Activated CD4-positive, CD25-positive, alpha-beta regulatory T cell treated with anti-CD3 and anti-CD28 coated beads, Interleukin-2, amount 50 U/mL, for 24 hours (primary cell): ENCODE measurements at regions not wholly inside any gene's neighbourhood (a gene's known extent, or its start where the extent isn't known, plus 50 kb on each side); places are given as distances from the start of the nearest gene placed in this dataset.
"Not testable (repeated sequence)": the region's sequence is repeated elsewhere in the genome, so short reads cannot be mapped to it uniquely, and the experiment has no call there.

ENCODE experiments used
- ATAC-seq, 2 donors: fragments of 150-1000 bp; cut with Tn5 transposase; one replicate each; pipeline ENCODE4 v1.10.0; 2021; ENCODE audit warnings: mild to moderate bottlenecking in 1 of 2, moderate library complexity in 1 of 2

DNA sequence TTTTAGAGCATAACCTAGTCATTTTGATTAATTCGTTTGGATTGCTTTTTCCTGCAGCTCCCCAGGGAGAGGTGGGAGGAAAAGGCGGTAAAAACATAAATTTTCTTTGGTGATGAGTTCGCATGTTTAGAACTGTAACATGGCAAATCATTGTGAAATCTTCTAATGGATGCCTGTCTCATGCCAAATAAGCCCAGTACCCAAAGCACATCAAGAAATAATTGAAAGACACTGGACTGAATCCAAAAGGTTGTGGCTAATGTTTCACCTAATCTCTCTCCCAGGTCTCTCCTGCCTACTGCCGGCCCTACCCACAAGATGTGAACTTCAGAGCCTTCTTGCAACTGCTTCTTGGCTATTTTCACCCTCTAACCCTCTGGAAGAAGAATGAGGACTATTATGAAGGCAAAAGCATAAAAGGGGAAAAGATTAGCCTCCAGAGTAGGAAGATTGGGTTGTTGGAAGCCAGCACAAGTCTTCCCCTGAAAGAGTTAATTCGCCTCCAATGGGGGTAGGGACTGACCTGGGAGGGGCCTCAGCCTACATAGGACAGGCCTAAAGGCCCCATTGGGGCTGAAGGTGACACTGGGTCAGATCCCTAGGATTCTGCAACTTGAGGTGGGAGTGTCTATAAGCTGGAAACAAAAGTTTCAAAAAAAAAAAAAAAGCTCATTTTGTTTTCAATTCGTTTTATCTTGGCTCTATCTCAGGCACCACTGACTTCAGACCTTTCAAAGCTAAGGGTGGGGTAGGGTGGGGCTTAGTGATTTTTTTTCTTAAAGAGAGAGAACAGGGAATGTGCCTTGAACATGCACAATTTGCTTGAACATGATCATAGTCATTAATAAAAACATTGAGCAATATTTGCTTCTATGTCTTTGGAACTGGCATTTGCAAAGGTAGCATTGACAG, 278.6 kb upstream of the KLF3 start:
- no peak for ATAC-seq

DNA sequence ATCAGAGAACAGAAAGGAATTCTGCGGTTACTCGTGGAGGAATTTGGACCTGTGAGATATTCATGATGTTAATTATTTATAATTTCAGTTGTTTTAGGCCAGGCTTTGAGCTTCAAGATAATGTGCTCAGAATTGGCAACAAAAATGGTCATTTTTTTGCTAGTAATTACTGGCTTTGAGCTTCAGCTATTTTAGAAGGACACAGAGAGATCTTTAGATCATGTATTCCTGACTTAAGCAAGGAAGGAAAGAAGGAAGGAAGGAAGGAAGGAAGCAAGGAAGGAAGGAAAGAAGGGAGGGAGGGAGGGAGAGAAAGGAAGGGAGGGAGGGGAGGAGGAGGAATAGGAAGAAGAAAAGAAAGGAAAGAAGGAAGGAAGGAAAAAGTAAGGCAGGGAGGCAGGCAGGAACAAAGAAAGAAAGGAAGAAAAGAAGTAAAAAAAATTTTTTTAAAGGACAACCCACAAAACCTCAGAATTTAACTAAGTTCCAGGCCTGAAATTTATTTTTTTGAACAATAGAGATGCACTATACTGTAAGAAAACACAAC, 277.9 kb upstream of the KLF3 start:
- no peak for ATAC-seq

DNA sequence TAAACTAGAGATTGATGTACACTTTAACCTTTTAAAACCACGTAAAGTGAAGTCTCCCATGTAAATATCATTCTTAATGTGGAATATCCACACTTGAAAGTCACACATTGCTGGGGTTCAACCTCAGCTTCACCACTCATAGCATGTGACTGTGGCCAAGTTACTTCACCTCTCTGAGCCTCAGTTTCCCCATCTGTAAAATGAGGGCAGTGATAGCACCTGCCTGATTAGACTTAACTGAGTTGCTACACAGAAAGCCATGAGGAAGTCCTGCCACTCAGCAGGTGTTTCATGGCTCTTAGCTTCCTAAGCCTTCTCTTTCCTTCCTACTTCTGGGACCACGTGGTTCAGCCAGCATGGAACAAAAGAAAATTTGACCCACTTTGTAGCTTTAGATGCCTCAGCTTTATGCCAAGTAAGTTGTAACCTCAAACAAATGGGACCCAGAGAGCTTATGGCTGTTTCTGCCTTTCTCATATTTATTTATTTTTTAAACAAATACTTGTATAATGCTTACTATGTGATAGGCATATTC, 277.3 kb upstream of the KLF3 start:
- ATAC-seq: no peak

DNA sequence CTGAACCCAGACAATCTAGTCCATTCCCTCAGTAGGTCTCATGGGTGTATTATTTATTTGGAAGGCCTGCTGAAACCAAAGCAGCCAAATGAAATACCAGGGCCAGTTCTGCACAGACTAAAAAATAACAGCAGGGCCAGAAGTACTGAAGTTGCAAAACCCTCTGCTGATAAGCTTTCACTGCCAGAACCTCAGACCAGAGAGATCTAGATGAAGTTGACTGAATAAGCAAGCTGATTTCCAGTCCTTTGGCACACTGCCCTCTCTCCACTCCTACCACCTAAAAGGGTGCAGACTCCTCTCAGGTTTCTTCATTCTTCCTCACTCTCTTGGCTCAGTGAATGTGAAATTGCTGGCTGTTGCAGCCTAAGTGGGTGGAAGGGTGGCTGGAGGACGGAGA, 276.7 kb upstream of the KLF3 start:
- ATAC-seq: no peak

DNA sequence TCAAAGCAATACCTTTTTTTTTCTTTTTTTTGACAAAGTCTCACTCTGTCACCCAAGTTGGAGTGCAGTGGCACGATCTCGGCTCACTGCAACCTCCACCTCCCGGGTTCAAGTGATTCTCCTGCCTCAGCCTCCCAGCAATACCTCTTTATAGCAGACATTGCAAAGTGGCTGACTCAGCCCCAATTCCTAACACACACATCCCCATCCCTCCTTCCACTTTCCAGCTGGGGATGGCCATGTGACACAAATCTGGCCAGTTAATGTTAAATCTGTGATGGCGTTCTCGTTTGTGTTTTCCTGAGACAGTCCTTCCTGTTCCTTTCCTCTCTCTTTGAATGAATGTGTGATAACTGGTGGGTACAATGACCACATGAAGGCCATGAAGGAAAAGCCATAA, 276.2 kb upstream of the KLF3 start:
- no peak for ATAC-seq

DNA sequence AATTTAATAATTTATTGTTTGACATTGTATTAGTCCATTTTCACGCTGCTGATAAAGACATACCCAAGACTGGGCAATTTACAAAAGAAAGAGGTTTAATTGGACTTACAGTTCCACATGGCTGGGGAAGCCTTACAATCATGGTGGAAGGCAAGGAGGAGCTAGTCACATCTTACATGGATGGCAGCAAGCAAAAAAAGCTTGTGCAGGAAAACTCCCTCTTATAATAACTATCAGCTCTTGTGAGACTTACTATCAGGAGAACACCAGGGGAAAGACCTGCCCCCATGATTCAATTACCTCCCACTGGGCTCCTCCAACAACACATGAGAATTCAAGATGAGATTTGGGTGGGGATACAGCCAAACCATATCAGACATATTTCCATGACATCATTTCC, 275.1 kb upstream of the KLF3 start:
- not testable (repeated sequence) for ATAC-seq

DNA sequence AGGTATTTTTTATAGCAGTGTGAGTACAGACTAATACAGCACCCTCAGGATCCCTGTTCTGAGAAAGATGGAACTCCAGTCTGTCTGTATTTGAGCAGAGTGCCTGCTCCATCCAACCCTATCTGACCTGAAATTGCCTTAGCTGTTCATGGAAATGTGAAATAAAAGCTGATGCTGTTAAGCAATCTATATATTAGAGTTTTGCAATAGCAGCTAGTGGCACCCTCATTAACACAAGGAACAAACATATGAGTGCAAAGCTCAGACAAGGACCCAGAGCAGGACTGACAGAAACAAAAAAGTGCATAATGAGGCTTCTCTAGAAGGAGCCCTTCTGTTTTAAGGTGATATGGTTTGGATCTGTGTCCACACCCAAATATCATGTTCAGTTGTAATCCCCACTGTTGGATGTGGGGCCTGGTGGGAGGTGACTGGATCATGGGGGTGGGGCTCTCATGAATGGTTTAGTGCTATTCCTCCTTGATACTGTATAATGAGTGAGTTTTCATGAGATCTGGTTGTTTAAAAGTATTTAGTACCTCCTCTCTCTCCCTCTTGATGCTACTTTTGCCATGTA, 272.9 kb upstream of the KLF3 start:
- no peak for ATAC-seq

DNA sequence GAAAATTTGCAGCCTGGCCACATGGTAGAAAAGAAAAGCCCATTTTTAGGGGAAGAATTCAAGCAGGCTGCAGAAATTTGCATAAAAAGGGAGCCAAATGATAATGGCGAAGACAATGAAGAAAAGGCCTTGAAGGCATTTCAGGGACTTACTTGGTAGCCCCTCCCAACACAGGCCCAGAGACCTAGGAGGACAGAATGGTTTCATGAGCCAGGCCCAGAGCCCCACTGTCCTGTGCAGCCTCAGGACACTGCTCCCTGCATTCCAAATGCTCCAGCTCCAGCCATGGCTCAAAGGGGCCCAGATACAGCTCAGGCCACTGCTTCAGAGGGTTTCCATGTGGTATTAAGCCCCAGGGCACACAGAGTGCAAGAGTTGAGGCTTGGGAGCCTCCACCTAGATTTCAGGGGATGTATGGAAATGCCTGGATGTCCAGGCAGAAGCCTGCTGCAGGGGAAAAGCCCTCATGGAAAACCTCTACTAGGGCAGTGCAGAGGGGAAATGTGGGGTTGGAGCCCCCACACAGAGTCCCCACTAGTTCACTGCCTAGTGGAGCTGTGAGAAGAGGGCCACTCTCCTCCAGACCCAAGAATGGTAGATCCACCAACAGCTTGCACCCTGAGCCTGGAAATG, 271.7 kb upstream of the KLF3 start:
- ATAC-seq: no peak

DNA sequence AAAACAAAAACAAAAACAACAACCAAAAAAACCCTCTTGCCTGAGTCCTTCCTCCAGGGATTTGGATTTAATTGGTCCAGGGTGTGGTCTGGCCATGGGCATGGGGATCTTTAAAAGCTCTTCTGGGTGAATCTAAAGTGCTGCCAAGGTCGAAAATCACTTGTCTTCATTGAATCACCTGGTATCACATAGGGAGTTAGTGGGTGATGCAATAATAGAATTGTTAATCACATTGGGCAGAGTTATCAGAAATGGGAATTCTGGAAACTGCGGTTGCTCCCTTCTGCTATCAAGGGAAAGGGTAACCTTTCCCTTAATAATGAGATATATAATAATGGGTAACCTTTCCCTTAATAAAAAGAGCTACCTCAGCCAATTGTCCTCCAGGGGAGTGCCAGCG, 267.9 kb upstream of the KLF3 start:
- no peak for ATAC-seq

DNA sequence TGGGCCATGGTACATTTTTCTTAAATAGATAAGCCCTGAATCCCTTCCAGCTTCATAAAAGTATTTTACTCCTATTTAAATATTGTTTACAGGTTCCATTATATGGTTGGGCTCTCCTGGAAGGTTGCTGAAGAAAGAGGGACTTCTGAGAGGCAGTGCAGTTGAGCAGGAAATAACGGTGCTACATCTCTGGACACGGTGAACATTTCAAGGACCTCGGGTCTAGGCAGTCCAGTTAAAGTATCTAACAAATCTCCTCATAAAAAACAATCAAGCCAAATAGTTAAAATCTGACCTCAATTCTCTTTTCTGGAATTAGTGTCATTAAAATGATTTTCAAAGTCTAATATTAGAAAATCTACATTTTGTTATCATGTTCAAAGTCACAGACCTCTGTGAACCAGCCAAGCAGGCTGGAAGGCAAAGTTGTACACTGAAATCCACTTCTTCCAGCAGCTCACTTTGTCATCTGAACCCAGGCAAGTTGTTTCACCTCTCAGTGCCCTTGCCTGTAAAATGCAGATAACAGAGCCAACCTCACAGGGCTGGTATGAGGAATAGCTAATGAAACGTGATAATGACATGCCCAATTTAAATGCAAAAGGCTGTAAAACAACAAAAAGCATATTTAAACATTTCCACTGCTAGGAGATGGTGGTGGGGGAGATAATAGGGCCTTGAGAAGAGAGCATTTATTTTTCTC, 267.0 kb upstream of the KLF3 start:
- ATAC-seq: no peak

DNA sequence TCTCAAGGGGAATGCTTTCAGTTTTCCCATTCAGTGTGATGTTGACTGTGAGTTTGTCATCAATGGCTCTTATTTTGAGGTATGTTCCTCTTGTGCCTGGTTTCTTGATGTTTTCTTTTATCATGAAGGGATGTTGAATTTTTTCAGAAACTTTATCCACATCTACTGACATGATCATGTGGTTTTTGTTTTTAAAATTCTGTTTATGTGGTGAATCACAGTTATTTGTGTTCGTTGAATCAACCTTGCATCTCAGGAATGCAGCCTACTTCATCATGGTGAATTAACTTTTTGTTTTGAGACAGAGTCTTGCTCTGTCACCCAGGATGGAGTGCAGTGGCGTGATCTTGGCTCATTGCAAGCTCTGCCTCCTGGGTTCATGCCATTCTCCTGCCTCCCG, 263.1 kb upstream of the KLF3 start:
- ATAC-seq: no peak

DNA sequence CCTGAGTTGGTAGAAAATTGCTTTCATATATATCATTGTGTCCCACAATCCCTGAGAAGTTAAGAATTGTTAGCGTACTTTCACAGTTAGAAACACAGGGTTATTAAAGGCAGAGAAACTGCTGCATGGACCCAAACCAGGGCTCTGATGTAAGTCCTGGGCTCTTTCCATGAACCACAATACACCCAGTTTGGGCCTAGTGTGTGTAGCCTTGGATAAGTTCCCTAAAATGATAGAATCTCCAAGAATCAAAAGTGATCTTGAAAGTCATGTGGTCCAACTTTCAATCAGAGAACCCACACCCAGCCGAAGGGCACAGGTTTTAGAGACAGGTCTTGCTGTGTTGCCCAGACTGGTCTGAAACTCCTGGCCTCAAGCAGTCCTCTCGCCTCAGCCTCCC, 257.8 kb upstream of the KLF3 start:
- no peak for ATAC-seq

DNA sequence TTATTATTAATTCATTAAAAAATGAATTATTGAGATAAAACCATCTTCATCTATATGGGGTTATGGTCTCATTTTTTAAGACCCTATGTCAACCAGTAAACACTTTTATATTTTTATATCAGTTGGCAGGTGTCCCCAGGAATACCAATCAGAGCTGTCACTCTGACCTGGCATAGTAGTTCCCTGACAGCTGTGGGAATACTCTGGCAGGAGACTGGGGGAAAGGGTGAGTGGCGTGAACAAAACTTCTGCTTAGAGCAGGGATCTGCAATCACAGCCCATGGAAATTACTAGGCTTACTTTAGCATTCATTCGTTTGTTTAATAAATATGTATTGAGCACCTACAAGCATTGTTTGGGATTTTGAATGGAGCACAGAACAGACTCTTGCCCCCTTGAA, 254.1 kb upstream of the KLF3 start:
- no peak for ATAC-seq

DNA sequence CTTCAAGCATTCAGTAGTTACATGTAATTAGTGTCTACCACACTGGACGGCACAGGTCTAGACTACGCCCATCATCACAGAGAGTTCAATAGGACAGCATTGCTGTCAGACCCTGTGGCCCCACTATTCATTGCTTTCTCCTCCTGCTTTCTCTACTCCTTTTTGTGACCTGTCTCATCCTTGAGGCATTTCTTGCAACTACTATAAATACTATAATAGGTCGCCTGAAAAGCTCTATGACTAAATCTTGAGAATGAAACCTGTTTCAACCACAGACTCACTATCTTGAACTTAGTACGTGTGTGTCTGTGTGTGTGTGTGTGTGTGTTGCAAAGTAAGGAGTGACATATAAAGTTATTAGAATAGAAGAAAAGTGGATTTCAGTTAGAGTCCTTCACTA, 252.9 kb upstream of the KLF3 start:
- peak; percentile 60 to 68 for ATAC-seq

DNA sequence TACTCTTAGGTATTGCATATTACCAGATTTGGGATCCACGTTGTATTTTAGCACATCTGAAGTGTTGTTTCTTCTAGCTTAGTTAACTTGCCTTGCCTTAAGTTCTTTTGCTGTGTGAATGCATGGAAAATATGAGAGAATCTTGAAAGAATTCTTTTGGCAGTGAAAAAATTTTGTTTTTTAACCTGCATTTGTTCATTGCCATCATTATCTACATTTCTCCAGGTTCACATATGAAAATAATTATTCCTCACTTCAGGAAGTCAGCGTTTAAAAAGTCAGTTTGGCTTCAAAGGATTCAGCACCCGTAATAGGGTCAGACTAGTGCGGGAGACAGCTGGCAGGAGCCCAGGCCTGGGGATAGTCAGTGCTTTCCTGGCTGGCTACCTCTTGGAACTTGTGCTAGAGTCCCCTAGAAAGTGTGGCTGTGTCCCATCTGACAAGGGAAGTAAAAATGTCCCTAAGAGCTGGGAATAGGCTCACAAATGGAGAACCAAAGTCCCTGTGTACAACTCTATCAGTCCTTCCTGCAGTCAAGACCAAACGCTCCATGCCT, 251.9 kb upstream of the KLF3 start:
- no peak for ATAC-seq

DNA sequence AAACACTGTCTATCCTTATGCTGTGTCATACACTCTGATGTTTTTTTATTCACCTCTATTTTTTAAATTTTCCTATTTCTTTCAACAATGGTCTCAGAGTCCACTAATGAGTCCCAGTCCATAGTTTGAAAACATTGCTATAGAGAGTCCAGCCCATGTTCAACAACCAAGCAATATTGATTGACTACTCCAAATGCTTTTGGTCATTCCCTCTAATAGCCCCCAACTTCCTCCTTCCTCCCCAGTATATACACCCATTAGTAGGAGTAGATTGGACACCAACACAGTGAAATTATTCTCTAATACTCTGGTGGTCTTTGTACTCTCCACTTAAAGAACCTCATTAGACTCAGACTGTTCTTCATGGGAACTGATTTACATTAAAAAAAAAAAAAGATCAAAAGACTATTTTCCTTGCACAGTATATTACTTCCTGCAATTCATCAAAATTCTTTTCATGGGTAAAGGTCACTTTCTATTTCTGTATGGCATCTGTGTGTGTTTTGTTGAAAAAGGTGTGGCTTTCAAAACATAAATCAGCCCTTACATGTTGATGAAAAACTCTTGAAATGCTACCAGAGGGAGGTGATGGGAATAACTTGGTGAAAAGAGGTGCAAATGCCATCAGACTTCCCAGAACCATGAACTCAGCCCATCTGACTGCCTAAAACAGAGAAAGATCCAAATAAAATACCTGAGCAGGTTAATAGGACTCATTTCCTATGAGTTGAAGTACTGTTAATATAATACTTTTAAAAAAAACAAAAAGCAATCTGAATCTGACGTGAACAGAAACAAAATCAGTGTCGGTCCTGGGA, 250.3 kb upstream of the KLF3 start:
- ATAC-seq: no peak

DNA sequence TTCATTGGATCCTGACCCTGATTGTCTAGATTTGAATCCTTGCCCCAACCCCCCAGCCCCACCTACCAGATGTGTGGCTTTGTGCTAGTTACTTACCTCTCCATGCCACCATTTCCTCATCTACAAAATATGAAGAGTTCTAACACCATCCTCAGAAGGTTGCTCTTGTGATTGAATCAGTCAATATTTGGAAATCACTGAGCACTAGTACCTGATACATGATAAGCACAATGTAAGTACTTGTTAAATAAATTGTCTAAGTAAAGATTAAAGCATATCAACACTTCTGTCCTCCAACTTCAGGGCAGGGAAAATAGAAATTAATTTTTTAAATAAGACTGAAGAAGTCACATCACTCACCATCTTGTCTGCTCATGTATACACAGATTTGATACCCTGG, 249.6 kb upstream of the KLF3 start:
- ATAC-seq: no peak

DNA sequence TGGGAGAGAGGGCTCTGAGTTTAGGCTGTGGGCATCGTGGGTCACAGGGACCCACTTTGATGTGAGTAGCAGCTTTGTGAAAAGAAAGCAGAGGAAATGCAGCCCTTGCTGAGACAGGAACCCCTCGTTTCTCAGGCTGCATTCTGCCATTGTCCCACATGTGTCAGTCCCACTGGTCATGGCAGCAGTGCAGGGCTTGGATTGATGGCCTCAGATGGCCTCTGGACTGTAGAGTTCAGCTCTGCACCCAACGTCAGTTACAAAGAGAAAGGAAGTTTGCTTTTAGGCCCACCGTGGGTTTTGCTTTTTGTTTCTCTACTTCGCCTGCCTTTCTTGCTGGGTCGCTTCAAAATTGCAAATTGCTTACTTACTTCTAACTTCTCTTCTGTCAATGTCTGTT, 248.3 kb upstream of the KLF3 start:
- ATAC-seq: no peak

DNA sequence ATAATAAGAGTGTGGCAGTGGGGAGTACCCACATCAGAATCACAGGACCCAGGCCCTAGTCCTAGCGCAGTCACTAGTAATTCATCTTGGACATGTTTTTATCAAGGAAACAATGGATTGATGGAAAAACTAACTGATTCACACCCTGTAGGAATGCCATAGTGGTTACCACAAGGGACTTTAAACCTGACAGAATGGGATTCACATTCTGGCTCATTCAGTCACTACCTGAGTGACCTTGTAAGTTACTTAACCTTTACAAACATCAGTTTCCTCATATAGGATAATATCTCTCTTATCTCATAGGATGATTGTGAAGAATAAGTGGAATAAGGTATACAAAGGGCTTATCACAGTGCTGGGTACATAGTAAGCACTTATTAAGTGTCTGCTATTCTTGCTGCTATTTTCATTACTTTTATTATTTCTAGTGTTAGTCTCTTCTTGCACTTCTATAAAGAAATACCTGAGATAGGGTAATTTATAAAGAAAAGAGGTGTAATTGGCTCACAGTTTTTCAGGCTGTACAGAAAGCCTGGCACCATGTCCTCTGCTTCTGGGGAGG, 247.5 kb upstream of the KLF3 start:
- no peak for ATAC-seq

DNA sequence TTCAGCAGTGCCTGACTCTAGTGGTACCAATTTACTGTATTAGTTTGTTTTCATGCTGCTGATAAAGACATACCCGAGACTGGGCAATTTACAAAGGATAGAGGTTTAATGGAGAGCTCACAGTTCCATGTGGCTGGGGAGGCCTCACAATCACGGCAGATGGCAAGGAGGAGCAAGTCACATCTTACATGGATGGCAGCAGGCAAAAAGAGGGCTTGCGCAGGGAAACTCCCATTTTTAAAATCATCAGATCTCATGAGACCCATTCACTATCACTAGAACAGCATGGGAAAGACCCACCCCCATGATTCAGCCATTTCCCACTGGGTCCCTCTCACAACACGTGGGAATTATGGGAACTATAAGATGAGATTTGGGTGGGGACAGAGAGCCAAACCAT, 243.7 kb upstream of the KLF3 start:
- ATAC-seq: not testable (repeated sequence)

DNA sequence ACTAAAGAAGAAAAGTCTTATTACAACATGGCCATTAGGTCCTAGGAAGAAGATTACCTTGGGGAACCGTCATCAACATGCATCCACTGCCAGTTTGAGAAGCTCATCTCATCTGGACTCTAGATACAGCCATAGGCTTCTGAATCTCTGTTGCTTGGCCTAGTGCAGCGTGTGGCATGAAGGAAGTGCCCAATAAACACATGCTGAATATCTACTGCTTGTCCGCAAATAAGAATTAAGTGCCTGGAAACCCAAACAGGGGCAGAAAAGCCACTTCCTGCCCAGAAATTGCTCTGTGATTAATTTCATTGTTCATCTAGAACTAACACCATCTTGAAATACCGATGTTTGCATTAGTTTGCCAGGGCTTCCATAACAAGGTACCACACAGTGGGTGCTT, 241.1 kb upstream of the KLF3 start:
- ATAC-seq: no peak
